ENCODE measurements at regions not wholly inside any gene's neighbourhood (a gene's known extent, or its start where the extent isn't known, plus 50 kb on each side); places are given as distances from the start of the nearest gene placed in this dataset.
"Not testable (repeated sequence)": the region's sequence is repeated elsewhere in the genome, so short reads cannot be mapped to it uniquely, and the experiment has no call there.

DNA sequence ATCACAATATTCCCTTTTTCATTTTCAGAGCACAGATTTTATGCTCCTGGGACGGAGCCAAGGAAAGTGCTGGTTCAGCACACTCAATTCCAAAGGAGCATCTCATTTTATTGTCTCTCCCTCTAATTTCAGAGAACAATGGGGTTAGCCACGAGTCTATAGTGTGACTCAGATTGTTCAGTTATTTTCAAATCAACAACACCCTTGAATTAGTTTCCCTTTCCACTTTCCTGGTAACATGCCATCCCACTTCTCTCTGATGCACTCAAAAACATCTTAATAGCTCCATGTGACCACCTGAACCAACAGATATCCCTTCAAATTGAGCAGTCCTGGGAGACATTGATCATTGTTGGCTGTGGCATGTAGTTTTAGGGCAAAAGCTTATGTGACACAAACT lies 389.7 kb upstream of the MDFIC2 start:
- no peak for TF ChIP-seq CTCF (IDR thresholded peaks at IDR 0.05)
- peaks cover 5% of the 10 kb centered on the region for H3K4me1 Mint-ChIP-seq
- intact Hi-C loops (cut with micrococcal nuclease) = no loop called here
- Histone ChIP-seq H3K9me3 (replicated peaks in 1 of 2; ENCODE audit: control insufficient read depth in 1 of 2, insufficient read depth in 1 of 2, low read length in 2 of 2) (no peaks in the 10 kb centered on the region), H3K27ac (ENCODE audit: low read depth in 1 of 2, low read length in 2 of 2) (no peak overlapping the region), H3K79me2 (ENCODE audit: insufficient read depth, low read length) (no peaks in the 10 kb centered on the region), H3K4me1 (ENCODE audit: control insufficient read depth in 1 of 2, insufficient read depth in 2 of 2, low read length in 2 of 2) (no peaks in the 10 kb centered on the region), H3K27me3 (ENCODE audit: control insufficient read depth in 2 of 2, insufficient read depth in 2 of 2, low read length in 2 of 2) (peaks cover 0 to 2% of the 10 kb centered on the region in 2 donors), H3K4me2 (replicated peaks; ENCODE audit: extremely low read depth, low read length, poor library complexity, severe bottlenecking) (no peak overlapping the region), H3K4me3 (replicated peaks in 1 of 3; ENCODE audit: low read depth in 2 of 3, low read length in 3 of 3) (no peak overlapping the region), H2AFZ (ENCODE audit: insufficient read depth, low read depth, low read length, poor library complexity, severe bottlenecking) (no peak overlapping the region), H4K20me1 (ENCODE audit: insufficient read depth, low read length) (no peaks in the 10 kb centered on the region), H3K36me3 (replicated peaks in 1 of 2; ENCODE audit: control insufficient read depth in 1 of 2, insufficient read depth in 2 of 2, low read length in 2 of 2) (no peaks in the 10 kb centered on the region), H3K9ac (ENCODE audit: insufficient read depth, low read length, poor library complexity, severe bottlenecking) (no peak overlapping the region)
- no peaks in the 10 kb centered on the region for H3K36me3 Mint-ChIP-seq
- no peak overlapping the region for H3K27ac Mint-ChIP-seq
- no peak for DNase-seq
- H3K9me3 Mint-ChIP-seq = peaks cover 0 to 5% (median 0%) of the 10 kb centered on the region in 7 donors
- no peak overlapping the region for H3K4me3 Mint-ChIP-seq
- WGBS (ENCODE audit: insufficient coverage) = 92% methylated on average over 1 of the region's 2 CpGs
- H3K27me3 Mint-ChIP-seq (ENCODE audit: low read depth in 3 of 3) = peaks cover 0 to 3% (median 3%) of the 10 kb centered on the region in 3 donors

- no peaks in the 10 kb centered on the region for H3K36me3 ChIP-seq (replicated peaks in 1 of 2; ENCODE audit: control insufficient read depth in 1 of 2, insufficient read depth in 2 of 2, low read length in 2 of 2)
- WGBS (ENCODE audit: insufficient coverage) = no CpG with 5 or more reads among the region's 1 CpG
- H3K27me3 ChIP-seq (ENCODE audit: control insufficient read depth in 2 of 2, insufficient read depth in 2 of 2, low read length in 2 of 2) = no peaks in the 10 kb centered on the region
- no peak for TF ChIP-seq CTCF (IDR thresholded peaks at IDR 0.05)
- no peaks in the 10 kb centered on the region for H3K79me2 ChIP-seq (ENCODE audit: insufficient read depth, low read length)
- no peak for DNase-seq
- no peak overlapping the region for H3K4me3 Mint-ChIP-seq
- no peak overlapping the region for H3K4me2 ChIP-seq (replicated peaks; ENCODE audit: extremely low read depth, low read length, poor library complexity, severe bottlenecking)
- no peaks in the 10 kb centered on the region for H3K4me1 Mint-ChIP-seq
- no peaks in the 10 kb centered on the region for H3K36me3 Mint-ChIP-seq
- H3K9me3 Mint-ChIP-seq = peaks cover 3 to 14% (median 7%) of the 10 kb centered on the region in 7 donors
- H2AFZ ChIP-seq (ENCODE audit: insufficient read depth, low read depth, low read length, poor library complexity, severe bottlenecking) = no peak overlapping the region
- peaks cover 0 to 5% of the 10 kb centered on the region in 2 donors for H3K9me3 ChIP-seq (replicated peaks in 1 of 2; ENCODE audit: control insufficient read depth in 1 of 2, insufficient read depth in 1 of 2, low read length in 2 of 2)
- no peak overlapping the region for H3K4me3 ChIP-seq (replicated peaks in 1 of 3; ENCODE audit: low read depth in 2 of 3, low read length in 3 of 3)
- H3K27ac Mint-ChIP-seq = no peak overlapping the region
- no peaks in the 10 kb centered on the region for H4K20me1 ChIP-seq (ENCODE audit: insufficient read depth, low read length)
- peaks cover 0 to 1% (median 0%) of the 10 kb centered on the region in 3 donors for H3K27me3 Mint-ChIP-seq (ENCODE audit: low read depth in 3 of 3)
- no peak overlapping the region for H3K27ac ChIP-seq (ENCODE audit: low read depth in 1 of 2, low read length in 2 of 2)
- H3K4me1 ChIP-seq (ENCODE audit: control insufficient read depth in 1 of 2, insufficient read depth in 2 of 2, low read length in 2 of 2) = no peaks in the 10 kb centered on the region
- H3K9ac ChIP-seq (ENCODE audit: insufficient read depth, low read length, poor library complexity, severe bottlenecking) = no peak overlapping the region
- intact Hi-C loops (cut with micrococcal nuclease) = no loop called here
These were observed 372.3 kb upstream of the MDFIC2 start for GRCh38 chr3:70684701-70685100.

DNA sequence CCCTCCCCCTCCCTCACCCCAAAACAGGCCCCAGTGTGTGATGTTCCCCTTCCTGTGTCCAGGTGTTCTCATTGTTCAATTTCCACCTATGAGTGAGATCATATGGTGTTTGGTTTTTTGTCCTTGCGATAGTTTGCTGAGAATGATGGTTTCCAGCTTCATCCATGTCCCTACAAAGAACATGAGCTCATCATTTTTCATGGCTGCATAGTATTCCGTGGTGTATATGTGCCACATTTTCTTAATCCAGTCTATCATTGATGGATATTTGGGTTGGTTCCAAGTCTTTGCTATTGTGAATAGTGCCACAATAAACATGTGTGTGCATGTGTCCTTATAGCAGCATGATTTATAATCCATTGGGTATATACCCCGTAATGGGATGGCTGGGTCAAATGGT lies 363.4 kb upstream of the MDFIC2 start:
- H4K20me1 ChIP-seq (ENCODE audit: insufficient read depth, low read length); H3K9ac ChIP-seq (ENCODE audit: insufficient read depth, low read length, poor library complexity, severe bottlenecking); H3K9me3 ChIP-seq (replicated peaks in 1 of 2; ENCODE audit: control insufficient read depth in 1 of 2, insufficient read depth in 1 of 2, low read length in 2 of 2); H3K4me1 ChIP-seq (ENCODE audit: control insufficient read depth in 1 of 2, insufficient read depth in 2 of 2, low read length in 2 of 2); H3K4me2 ChIP-seq (replicated peaks; ENCODE audit: extremely low read depth, low read length, poor library complexity, severe bottlenecking); H3K27ac ChIP-seq (ENCODE audit: low read depth in 1 of 2, low read length in 2 of 2); H3K27ac Mint-ChIP-seq; H3K4me3 Mint-ChIP-seq; H3K4me1 Mint-ChIP-seq; H3K36me3 Mint-ChIP-seq; H3K36me3 ChIP-seq (replicated peaks in 1 of 2; ENCODE audit: control insufficient read depth in 1 of 2, insufficient read depth in 2 of 2, low read length in 2 of 2); DNase-seq; H2AFZ ChIP-seq (ENCODE audit: insufficient read depth, low read depth, low read length, poor library complexity, severe bottlenecking); intact Hi-C loops (cut with micrococcal nuclease); H3K27me3 Mint-ChIP-seq (ENCODE audit: low read depth in 3 of 3); H3K27me3 ChIP-seq (ENCODE audit: control insufficient read depth in 2 of 2, insufficient read depth in 2 of 2, low read length in 2 of 2); H3K79me2 ChIP-seq (ENCODE audit: insufficient read depth, low read length); H3K4me3 ChIP-seq (replicated peaks in 1 of 3; ENCODE audit: low read depth in 2 of 3, low read length in 3 of 3): not testable (repeated sequence)
- no CpG with 5 or more reads among the region's 3 CpGs for WGBS (ENCODE audit: insufficient coverage)
- H3K9me3 Mint-ChIP-seq = peaks cover 3 to 12% (median 6%) of the 10 kb centered on the region in 7 donors
